ENCODE measurements at regions not wholly inside any gene's neighbourhood (a gene's known extent, or its start where the extent isn't known, plus 50 kb on each side); places are given as distances from the start of the nearest gene placed in this dataset.

- Mint-ChIP-seq H3K4me1 (ENCODE audit: unreplicated experiment) (peaks cover 10% of the 10 kb centered on the region), H3K4me3 (ENCODE audit: unreplicated experiment) (no peak overlapping the region), H3K9me3 (ENCODE audit: unreplicated experiment) (no peaks in the 10 kb centered on the region), H3K36me3 (ENCODE audit: low read depth, unreplicated experiment) (no peaks in the 10 kb centered on the region), H3K27me3 (ENCODE audit: unreplicated experiment) (peaks cover 8% of the 10 kb centered on the region), H3K27ac (ENCODE audit: unreplicated experiment) (no peak overlapping the region)
- DNase-seq (ENCODE audit: low spot score) = no peak
- no peak for TF ChIP-seq CTCF (IDR thresholded peaks at IDR 0.05; ENCODE audit: unreplicated experiment)
These were observed 87.8 kb upstream of the HS3ST5 start for GRCh38 chr6:114430534-114431124.

- Mint-ChIP-seq H3K27ac (ENCODE audit: unreplicated experiment) (no peak overlapping the region), H3K4me3 (ENCODE audit: unreplicated experiment) (no peak overlapping the region), H3K36me3 (ENCODE audit: low read depth, unreplicated experiment) (no peaks in the 10 kb centered on the region), H3K9me3 (ENCODE audit: unreplicated experiment) (no peaks in the 10 kb centered on the region), H3K27me3 (ENCODE audit: unreplicated experiment) (peaks cover 8% of the 10 kb centered on the region), H3K4me1 (ENCODE audit: unreplicated experiment) (peaks cover 22% of the 10 kb centered on the region)
- DNase-seq (ENCODE audit: low spot score) = no peak
- no peak for TF ChIP-seq CTCF (IDR thresholded peaks at IDR 0.05; ENCODE audit: unreplicated experiment)
These were observed 85.5 kb upstream of the HS3ST5 start for GRCh38 chr6:114428341-114428740.

GRCh38 chr6:114421199-114421598, 78.4 kb upstream of the HS3ST5 start:
- H3K27ac Mint-ChIP-seq (ENCODE audit: unreplicated experiment) = no peak overlapping the region

GRCh38 chr6:114419175-114419574, 76.4 kb upstream of the HS3ST5 start:
- no peak for TF ChIP-seq CTCF (IDR thresholded peaks at IDR 0.05; ENCODE audit: unreplicated experiment)
- H3K4me1 Mint-ChIP-seq (ENCODE audit: unreplicated experiment) = peaks cover 2% of the 10 kb centered on the region
- H3K9me3 Mint-ChIP-seq (ENCODE audit: unreplicated experiment) = no peaks in the 10 kb centered on the region
- no peaks in the 10 kb centered on the region for H3K36me3 Mint-ChIP-seq (ENCODE audit: low read depth, unreplicated experiment)
- H3K27me3 Mint-ChIP-seq (ENCODE audit: unreplicated experiment) = peaks cover 2% of the 10 kb centered on the region
- no peak overlapping the region for H3K4me3 Mint-ChIP-seq (ENCODE audit: unreplicated experiment)
- DNase-seq (ENCODE audit: low spot score) = no peak
- H3K27ac Mint-ChIP-seq (ENCODE audit: unreplicated experiment) = no peak overlapping the region

More at GRCh38 chr6:114421199-114421598, 78.4 kb upstream of the HS3ST5 start:
- Mint-ChIP-seq H3K27me3 (ENCODE audit: unreplicated experiment) (peaks cover 4% of the 10 kb centered on the region), H3K4me3 (ENCODE audit: unreplicated experiment) (no peak overlapping the region), H3K4me1 (ENCODE audit: unreplicated experiment) (peaks cover 17% of the 10 kb centered on the region), H3K36me3 (ENCODE audit: low read depth, unreplicated experiment) (no peaks in the 10 kb centered on the region), H3K9me3 (ENCODE audit: unreplicated experiment) (no peaks in the 10 kb centered on the region)
- no peak for DNase-seq (ENCODE audit: low spot score)
- no peak for TF ChIP-seq CTCF (IDR thresholded peaks at IDR 0.05; ENCODE audit: unreplicated experiment)

GRCh38 chr6:114418304-114418972, 75.6 kb upstream of the HS3ST5 start:
- H3K9me3 Mint-ChIP-seq (ENCODE audit: unreplicated experiment) = no peaks in the 10 kb centered on the region
- H3K4me3 Mint-ChIP-seq (ENCODE audit: unreplicated experiment) = no peak overlapping the region
- TF ChIP-seq CTCF (IDR thresholded peaks at IDR 0.05; ENCODE audit: unreplicated experiment) = no peak
- peaks cover 2% of the 10 kb centered on the region for H3K27me3 Mint-ChIP-seq (ENCODE audit: unreplicated experiment)
- H3K4me1 Mint-ChIP-seq (ENCODE audit: unreplicated experiment) = no peaks in the 10 kb centered on the region
- no peak overlapping the region for H3K27ac Mint-ChIP-seq (ENCODE audit: unreplicated experiment)
- DNase-seq (ENCODE audit: low spot score) = no peak
- no peaks in the 10 kb centered on the region for H3K36me3 Mint-ChIP-seq (ENCODE audit: low read depth, unreplicated experiment)

Measured in endothelial cell (in vitro differentiated cells).